Activated CD4-positive, alpha-beta memory T cell treated with anti-CD3 and anti-CD28 coated beads for 36 hours (primary cell): ENCODE measurements at regions not wholly inside any gene's neighbourhood (a gene's known extent, or its start where the extent isn't known, plus 50 kb on each side); places are given as distances from the start of the nearest gene placed in this dataset.

Experiments used
- CTCF ChIA-PET: fragments of 350-600 bp; sonication (Branson Sonifier 250); formaldehyde crosslinking; loops from one replicate; lab custom pipeline; 2021; ENCODE audit warnings: antibody characterized with exemption, inconsistent platforms; lab: Charles Lee
- POLR2A ChIA-PET: fragments of 350-600 bp; sonication (Branson Sonifier 250); formaldehyde crosslinking; loops from one replicate; lab custom pipeline; 2021; ENCODE audit warnings: antibody characterized with exemption; lab: Charles Lee
- DNase-seq: peaks from one replicate; pipeline ENCODE4 v3.0.0-alpha.2; 2020
- H3K27ac Mint-ChIP-seq: one replicate; pipeline ENCODE4 v1.8.0; 2021; ENCODE audit warnings: mixed read lengths
- H3K27me3 Mint-ChIP-seq: one replicate; pipeline ENCODE4 v1.8.0; 2021; ENCODE audit warnings: mixed read lengths
- H3K36me3 Mint-ChIP-seq: one replicate; pipeline ENCODE4 v1.8.0; 2021; ENCODE audit warnings: mixed read lengths
- H3K4me1 Mint-ChIP-seq: one replicate; pipeline ENCODE4 v1.8.0; 2021; ENCODE audit warnings: low read depth, mixed read lengths
- H3K4me3 Mint-ChIP-seq: one replicate; pipeline ENCODE4 v1.8.0; 2021; ENCODE audit warnings: mild to moderate bottlenecking, mixed read lengths
- H3K9me3 Mint-ChIP-seq: one replicate; pipeline ENCODE4 v1.8.0; 2021; ENCODE audit warnings: mixed read lengths
- intact Hi-C: fragments of 100-400 bp; cut with micrococcal nuclease; formaldehyde crosslinking; loops from one replicate; pipeline ENCODE4 v1.15.1; 2023

- no peaks in the 10 kb centered on the region for H3K4me1 Mint-ChIP-seq
- H3K4me3 Mint-ChIP-seq = no peak overlapping the region
- peaks cover 1% of the 10 kb centered on the region for H3K27me3 Mint-ChIP-seq
- no peaks in the 10 kb centered on the region for H3K9me3 Mint-ChIP-seq
- POLR2A ChIA-PET = no interaction called here
- CTCF ChIA-PET = no interaction called here
- H3K27ac Mint-ChIP-seq = no peak overlapping the region
- H3K36me3 Mint-ChIP-seq = no peaks in the 10 kb centered on the region
- no peak for DNase-seq
- intact Hi-C loops = no loop called here
Measured at GRCh38 chr14:51185754-51186153, 54.3 kb upstream of the TMX1 start.

- ChIA-PET POLR2A (no interaction called here), CTCF (no interaction called here)
- intact Hi-C loops = no loop called here
- DNase-seq = no peak
- Mint-ChIP-seq H3K4me3 (no peak overlapping the region), H3K36me3 (no peaks in the 10 kb centered on the region), H3K4me1 (no peaks in the 10 kb centered on the region), H3K27ac (no peak overlapping the region), H3K9me3 (no peaks in the 10 kb centered on the region), H3K27me3 (peaks cover 1% of the 10 kb centered on the region)
Measured at GRCh38 chr14:51188566-51189185, 51.4 kb upstream of the TMX1 start.

GRCh38 chr14:51189600-51190376 lies 50.3 kb upstream of the TMX1 start:
- Mint-ChIP-seq H3K9me3 (no peaks in the 10 kb centered on the region), H3K27me3 (peaks cover 1% of the 10 kb centered on the region), H3K4me3 (no peak overlapping the region), H3K27ac (no peak overlapping the region), H3K36me3 (no peaks in the 10 kb centered on the region), H3K4me1 (no peaks in the 10 kb centered on the region)
- intact Hi-C loops = no loop called here
- DNase-seq = no peak
- POLR2A ChIA-PET = no interaction called here
- CTCF ChIA-PET = no interaction called here
